NCI-H748 (cell line): ENCODE measurements at regions not wholly inside any gene's neighbourhood (a gene's known extent, or its start where the extent isn't known, plus 50 kb on each side); places are given as distances from the start of the nearest gene placed in this dataset.
A peak's percentile ranks its signal among the peaks of the same experiment; 100 is the strongest.

Experiments
- DNase-seq: peaks from one replicate; lab custom pipeline; 2025; ENCODE audit not compliant: unreplicated experiment; lab: John Stamatoyannopoulos, UW

DNA sequence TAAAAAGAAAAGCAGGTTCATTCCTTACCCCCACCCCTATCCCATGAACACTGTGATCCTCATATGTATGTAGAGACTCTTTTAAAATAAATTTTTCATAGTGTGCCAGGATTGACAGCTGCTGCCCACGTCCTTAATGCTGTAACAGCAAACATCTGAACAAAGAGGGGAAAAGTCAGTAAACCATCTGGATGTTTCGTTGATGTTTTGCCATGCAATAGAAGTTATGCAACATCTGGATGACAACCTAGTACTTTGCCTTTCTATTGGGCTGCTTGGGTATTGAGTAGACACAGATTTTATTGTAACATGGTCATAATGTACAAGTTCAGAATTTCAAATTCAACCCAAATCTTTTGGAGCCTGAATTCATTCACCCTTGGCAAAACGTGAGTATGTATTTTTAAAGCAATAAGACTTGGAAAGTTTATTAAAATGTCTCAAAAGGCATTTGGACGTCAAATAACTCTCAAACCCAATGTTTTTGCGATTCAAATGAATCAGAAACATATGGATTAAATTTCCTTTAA, 500.3 kb downstream of the DHX35 start:
- no peak for DNase-seq

DNA sequence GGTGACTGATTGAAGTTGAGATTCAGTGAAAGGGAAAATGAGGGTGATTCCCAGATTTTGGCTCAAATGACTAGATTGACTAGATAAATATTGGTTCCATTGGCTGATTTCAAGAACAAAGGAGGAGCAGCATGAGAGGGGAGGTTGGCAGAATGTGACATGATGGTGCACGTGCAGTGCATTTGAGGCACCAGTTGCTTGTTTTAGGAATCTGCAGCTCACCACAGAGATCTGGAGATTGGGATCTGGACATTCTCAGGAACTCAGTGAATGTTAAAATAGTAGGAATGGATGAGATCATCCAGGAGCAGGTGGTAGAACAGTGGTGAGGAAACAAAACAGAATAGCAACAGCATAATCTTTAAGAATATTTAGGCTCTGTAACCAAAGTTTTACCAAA, 496.3 kb downstream of the DHX35 start:
- no peak for DNase-seq

DNA sequence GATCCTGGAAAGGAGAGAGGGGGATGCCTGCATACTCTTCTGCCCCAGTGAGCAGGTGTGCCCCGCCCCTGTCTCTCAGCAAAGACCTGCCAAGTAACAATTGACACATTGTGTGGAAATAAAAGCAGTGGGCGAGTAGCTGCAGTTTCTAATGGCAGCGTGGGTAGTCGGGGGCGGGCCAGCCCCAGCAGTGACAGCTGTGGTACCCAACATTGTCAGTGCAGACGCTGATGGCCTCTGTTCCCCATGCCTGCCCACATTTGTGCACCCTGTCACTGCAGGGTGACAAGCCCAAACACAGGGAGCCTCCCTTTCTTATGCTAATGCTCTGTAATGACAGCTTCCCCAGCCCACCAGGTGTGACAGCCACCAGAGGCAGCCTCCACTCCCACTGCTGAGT, 491.7 kb downstream of the DHX35 start:
- DNase-seq = peak; percentile 56

GRCh38 chr20:39452583-39453340, 490.6 kb downstream of the DHX35 start:
- DNase-seq = no peak

DNA sequence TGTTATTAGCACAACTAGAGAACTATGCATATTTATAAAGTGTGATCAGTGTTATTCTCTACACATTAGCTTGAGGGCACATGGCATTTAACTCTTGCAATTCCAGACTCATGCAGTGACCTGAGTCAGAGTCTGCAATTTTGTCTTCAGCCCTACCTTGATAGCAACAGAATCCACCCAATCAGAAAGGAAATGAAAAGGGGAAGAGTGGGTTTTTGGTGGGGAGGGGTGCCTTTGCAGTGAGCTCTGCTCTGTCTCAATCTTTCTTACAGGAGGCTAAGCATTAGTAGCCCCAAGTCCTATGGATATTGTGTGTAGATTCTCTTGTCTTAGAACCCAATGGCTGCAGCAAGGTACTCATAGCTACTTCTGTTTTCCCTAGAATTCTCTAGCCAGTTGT, 489.2 kb downstream of the DHX35 start:
- no peak for DNase-seq

DNA sequence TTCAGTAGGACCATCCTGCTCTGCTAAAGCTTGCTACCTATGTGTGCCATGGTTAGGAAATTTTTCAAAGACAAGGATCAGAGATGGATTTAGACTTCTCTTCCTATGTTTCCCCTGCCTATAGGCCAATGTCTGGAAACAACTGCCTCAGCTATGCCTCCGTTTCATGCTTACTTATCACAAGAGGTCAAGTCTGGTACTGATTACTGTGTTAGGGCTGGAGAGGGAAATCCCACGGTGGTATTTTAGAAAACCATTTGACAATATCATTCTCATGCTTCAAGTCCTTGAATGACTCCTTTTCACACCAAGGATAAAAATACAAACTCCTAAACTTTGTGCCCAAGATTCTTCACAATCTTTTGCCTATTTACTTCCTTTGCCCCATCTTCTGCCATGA, 484.3 kb downstream of the DHX35 start:
- no peak for DNase-seq

- no peak for DNase-seq
Measured at GRCh38 chr20:39445095-39445494, 483.0 kb downstream of the DHX35 start.

DNA sequence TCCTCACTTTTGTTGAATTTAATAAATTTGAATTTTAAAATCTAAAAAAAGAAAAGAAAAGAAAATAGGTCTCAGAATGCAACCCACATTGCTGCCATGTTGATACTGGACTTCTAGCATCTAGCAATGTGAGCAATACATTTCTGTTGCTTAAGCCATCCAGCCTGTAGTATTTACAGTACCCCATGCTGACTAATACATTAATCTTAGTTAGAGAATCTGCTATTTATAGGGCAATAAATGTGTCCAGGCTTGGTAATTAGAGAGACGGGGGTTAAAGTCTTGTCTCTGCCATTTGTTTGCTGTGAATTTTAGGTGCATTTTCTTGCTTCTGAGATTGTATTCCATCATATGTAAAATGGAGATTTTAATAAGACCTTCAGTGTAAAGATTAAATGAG, 471.3 kb downstream of the DHX35 start:
- DNase-seq = no peak

DNA sequence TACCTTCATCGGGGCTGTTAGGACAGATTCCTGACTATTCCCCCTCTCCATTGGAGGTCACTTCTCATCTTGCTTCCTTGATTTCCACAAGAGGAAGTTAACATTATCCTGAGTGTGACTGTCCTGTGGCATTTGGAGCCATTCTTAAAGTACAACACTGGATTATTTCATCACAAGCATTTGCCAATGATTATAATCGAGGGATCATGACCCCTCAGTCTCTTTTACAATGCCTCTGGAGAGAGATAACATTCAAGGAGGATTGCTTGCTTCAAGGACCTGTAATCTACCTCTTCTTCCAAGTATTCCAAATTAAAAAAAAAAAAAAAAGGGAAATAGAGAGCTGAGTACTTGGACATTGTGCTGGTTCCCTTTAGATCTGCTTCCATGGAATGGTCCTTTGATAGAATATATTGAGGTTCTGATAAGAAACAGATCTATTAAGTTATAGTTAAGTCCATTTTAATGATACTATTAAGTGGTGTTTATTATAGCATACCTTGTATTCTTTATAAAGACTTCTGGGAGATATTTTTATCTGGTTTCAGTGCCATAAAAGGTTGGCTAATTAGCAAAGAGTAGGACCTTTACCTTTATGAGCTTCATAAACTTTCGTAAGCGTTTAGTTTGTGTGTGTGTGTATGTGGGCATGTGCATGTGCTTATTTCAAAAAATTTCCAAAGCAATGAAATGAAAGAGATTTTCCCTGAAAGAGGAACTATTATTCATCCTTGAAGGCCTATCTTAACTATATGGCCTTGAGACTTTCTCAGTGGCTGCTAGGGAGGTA, 469.1 kb downstream of the DHX35 start:
- DNase-seq = no peak

- DNase-seq = peak; percentile 15
Measured at GRCh38 chr20:39429726-39430125, 467.6 kb downstream of the DHX35 start.

DNA sequence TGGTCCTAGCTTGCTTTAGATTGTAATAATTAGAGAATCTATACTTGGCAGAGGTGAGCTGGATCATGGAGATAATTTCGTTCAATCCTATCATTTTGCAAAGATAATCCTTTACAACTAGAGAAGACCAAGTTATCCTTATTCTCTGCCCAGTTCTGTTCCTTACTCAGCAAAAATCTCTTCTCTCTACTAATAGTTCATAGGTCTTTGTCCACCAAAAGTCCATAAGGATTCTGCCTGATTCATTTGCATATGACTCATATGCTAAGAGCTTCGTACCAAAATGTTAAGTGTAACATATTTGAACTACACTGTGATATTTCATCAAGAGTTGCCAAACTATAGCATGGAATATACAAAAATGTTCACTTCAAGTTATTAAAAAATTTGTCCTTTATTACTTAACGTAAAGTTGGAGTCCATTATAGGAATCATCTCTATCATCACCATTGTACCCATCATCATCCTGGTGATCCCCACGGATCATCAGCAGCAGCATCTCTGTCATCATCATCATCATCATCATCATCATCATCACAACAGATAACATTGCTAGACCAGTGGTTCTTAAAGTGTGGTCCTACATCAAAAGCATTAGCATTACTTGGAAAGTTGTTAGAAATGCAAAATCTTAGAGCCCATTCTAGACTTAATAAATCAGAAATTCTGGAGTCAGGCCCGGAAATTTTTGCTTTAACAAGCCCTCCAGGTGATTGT, 463.0 kb downstream of the DHX35 start:
- no peak for DNase-seq

DNA sequence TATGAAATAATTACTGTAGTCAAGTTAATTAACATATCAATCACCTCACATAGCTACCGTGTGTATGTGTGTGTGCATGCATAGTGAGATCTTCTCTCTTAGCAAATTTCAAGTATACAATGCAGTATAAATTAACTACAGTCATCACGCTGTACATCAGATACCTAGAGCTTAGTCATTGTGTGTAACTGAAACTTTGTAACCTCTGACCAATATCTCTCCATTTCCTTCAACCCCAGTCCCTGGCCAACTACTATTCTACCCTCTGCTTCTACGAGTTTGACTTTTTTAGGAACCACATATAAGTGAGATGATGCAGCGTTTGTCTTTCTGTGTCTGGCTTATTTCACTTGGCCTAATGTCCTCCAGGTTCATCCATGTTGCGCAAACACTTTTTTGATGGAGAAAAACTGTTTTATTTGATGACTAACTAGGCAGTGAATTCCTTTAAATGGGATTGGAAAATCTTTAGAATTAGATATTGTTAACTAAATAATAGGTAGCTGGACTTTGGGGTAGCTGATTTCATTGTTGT, 459.5 kb downstream of the DHX35 start:
- no peak for DNase-seq

GRCh38 chr20:39412091-39412490, 449.9 kb downstream of the DHX35 start:
- DNase-seq = no peak

GRCh38 chr20:39399463-39399862, 437.3 kb downstream of the DHX35 start:
- DNase-seq = no peak

DNA sequence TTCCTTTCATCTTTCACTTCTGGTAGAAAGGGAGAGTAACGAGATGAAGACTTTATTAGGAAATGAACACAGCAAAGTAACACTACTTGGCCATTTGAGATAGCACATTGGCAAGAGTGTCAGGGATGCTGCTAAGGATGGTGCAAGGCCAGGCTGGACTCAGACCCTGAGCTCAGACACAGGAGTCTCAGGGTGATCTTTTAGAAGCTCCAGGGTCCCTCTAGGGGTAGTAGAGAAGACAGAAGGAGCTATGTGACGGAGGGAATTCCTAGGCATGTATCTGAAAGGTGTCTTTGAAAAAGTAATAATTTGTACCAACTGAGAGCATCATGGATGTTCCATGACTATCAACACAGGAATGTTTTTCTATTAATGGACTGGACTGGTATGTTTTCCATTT, 436.5 kb downstream of the DHX35 start:
- no peak for DNase-seq

DNA sequence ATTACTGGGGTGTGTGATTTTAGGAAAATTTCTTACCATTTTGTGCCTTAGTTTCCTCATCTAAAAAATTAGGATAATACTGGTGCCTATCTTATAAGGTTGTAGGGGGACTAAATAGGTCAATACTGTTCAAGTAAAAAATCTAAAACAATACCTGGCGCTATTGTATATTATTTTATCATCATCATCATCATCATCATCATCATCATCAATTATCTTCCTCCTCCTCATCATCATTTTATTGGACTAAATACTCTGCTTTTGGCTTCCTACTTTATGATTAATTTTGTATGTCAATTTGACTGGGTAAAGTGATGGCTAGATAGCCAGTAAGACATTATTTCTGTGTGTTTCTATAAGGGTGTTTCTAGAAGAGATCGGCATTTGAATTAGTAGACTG, 435.5 kb downstream of the DHX35 start:
- no peak for DNase-seq

GRCh38 chr20:39395478-39396291, 433.5 kb downstream of the DHX35 start:
- no peak for DNase-seq

- no peak for DNase-seq
Measured at GRCh38 chr20:39394461-39394860, 432.3 kb downstream of the DHX35 start.

DNA sequence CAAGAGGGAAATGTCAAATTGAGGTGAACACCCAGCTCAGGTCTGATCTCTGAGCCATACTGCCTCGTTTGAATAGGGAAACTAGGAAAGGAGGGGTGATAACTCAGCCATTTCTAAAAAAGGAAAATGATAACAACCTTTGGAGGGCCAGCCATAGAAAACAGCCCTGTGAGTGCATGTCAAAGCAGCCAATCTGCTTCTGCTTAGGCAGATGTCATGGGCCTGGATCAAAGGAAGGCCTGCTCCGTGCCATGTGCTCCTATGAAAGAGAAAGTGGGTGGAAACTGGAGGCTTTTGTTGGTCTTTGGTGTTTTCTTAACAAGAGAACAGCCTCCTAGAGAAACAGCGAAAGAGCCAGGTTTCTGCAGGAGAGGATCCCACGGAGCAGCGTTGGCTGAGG, 428.0 kb downstream of the DHX35 start:
- DNase-seq = no peak

DNA sequence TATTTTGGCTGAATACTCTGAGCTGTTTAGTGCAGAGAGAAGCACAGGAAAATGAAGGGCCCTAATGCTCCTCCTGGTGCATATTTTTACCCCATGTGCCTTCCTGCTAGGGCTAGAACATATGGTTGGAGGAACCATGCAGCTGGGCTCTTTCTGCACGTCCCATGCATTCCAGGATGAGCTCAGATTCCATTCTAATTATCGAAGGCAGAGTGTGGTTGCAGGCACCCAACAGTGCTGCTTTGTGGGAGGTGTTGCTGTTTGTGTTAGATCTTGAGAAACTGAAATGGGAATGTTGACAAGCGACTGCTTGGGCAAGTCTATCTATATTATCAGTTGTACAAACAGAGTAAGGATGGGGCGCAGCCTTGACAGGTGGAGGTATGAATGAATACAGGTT, 419.5 kb downstream of the DHX35 start:
- peak; percentile 51 for DNase-seq

DNA sequence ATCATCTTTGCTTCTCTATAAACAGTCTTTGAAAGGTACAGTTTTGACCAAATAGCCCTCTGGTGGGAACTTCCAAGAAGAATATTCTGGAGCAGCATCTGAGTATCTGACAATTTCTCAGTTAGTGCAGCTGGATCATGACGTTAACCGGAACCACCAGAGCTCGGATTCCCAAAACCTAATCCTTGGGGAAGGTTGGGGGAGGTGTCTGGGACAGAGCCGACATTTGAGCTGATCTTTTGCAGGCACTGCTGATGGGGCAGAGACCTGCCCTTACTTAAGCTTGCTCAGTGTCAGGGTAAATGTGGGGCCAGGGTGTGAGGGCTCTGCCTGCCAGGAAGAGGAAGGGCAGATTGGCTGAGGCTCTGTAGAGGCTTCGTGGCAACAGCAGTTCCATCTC, 416.6 kb downstream of the DHX35 start:
- no peak for DNase-seq
